CD4-positive, alpha-beta T cell treated with Interleukin-4 for 1 hour (primary cell): ENCODE measurements at regions not wholly inside any gene's neighbourhood (a gene's known extent, or its start where the extent isn't known, plus 50 kb on each side); places are given as distances from the start of the nearest gene placed in this dataset.
"Not testable (repeated sequence)": the region's sequence is repeated elsewhere in the genome, so short reads cannot be mapped to it uniquely, and the experiment has no call there.

Experiments used
- DNase-seq, 2 donors: peaks; one replicate each; pipeline ENCODE4 v3.0.0-alpha.2; 2020 to 2022

GRCh38 chr1:22336696-22337545 lies 114.7 kb upstream of the ZBTB40 start:
- not testable (repeated sequence) for DNase-seq

- no peak for DNase-seq
Measured at GRCh38 chr1:22338071-22338765, 113.4 kb upstream of the ZBTB40 start.

- DNase-seq: no peak
Measured at GRCh38 chr1:22339237-22339636, 112.4 kb upstream of the ZBTB40 start.

- no peak for DNase-seq
Measured at GRCh38 chr1:22340066-22340465, 111.6 kb upstream of the ZBTB40 start.

GRCh38 chr1:22340873-22341272 lies 110.8 kb upstream of the ZBTB40 start:
- no peak for DNase-seq

- DNase-seq: no peak
Measured at GRCh38 chr1:22341791-22342605, 109.7 kb upstream of the ZBTB40 start.

GRCh38 chr1:22342734-22343191 lies 108.9 kb upstream of the ZBTB40 start:
- DNase-seq: no peak

- DNase-seq: no peak
Measured at GRCh38 chr1:22343456-22344328, 108.0 kb upstream of the ZBTB40 start.

- no peak for DNase-seq
Measured at GRCh38 chr1:22344329-22344630, 107.4 kb upstream of the ZBTB40 start.

GRCh38 chr1:22344851-22345560 lies 106.6 kb upstream of the ZBTB40 start:
- no peak for DNase-seq

- no peak for DNase-seq
Measured at GRCh38 chr1:22347854-22348760, 103.5 kb upstream of the ZBTB40 start.

- DNase-seq: no peak
Measured at GRCh38 chr1:22349362-22350043, 102.1 kb upstream of the ZBTB40 start.

GRCh38 chr1:22350171-22350923 lies 101.3 kb upstream of the ZBTB40 start:
- no peak for DNase-seq

- no peak for DNase-seq
Measured at GRCh38 chr1:22350924-22351767, 100.5 kb upstream of the ZBTB40 start.

- DNase-seq: no peak
Measured at GRCh38 chr1:22351768-22352080, 99.9 kb upstream of the ZBTB40 start.

GRCh38 chr1:22352355-22352754 lies 99.3 kb upstream of the ZBTB40 start:
- no peak for DNase-seq

- no peak for DNase-seq
Measured at GRCh38 chr1:22352896-22353295, 98.8 kb upstream of the ZBTB40 start.

GRCh38 chr1:22359427-22359826 lies 92.2 kb upstream of the ZBTB40 start:
- no peak for DNase-seq
